BE2C (cell line): ENCODE measurements at regions not wholly inside any gene's neighbourhood (a gene's known extent, or its start where the extent isn't known, plus 50 kb on each side); places are given as distances from the start of the nearest gene placed in this dataset.

Experiments
- DNase-seq: peaks from one replicate; pipeline ENCODE4 v3.0.0-alpha.2; 2020
- H3K27me3 ChIP-seq: fragments of 250-450 bp; sonication (Bioruptor Pico); 2 replicates; pipeline ENCODE4 v1.5.1; 2020; ENCODE audit warnings: mild to moderate bottlenecking
- H3K36me3 ChIP-seq: fragments of 250-450 bp; sonication (Bioruptor Pico); 2 replicates; pipeline ENCODE4 v1.5.1; 2020; ENCODE audit warnings: mild to moderate bottlenecking
- H3K4me1 ChIP-seq: fragments of 250-450 bp; sonication (Bioruptor Pico); 2 replicates; pipeline ENCODE4 v1.5.1; 2020
- H3K4me3 ChIP-seq: 2 replicates; pipeline ENCODE4 v1.5.1; 2011; ENCODE audit warnings: low read depth, low read length
- H3K9me3 ChIP-seq: fragments of 250-450 bp; sonication (Bioruptor Pico); 2 replicates; pipeline ENCODE4 v1.5.1; 2020
- TF ChIP-seq, protein P1 (sequence below): IDR thresholded peaks from 2 replicates; pipeline ENCODE4 v1.5.1; 2012; ENCODE audit warnings: mild to moderate bottlenecking, low read depth, low read length

DNA sequence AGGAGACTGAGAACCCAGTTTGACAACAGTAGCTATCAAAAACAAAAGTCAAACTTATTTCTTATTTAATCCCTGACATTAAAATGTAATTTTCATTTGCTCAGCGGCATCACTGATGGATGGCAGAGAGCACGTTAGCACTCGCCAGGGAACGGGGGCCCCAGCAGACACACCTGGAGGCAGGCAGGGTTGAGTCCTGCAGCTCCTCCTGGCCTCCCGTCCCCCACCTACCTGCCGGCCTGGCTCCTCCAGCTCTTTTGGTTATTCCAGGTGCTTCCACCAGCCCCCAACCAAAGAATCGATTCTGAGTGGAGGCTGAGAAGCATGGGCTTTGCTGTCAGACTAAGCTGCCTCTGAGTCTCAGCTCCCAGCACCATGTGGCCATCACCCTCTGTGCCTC is 113.6 kb downstream of the PHETA1 start:
- no peak for DNase-seq
- H3K36me3 ChIP-seq, result no peaks in the 10 kb centered on the region
- H3K27me3 ChIP-seq, result no peaks in the 10 kb centered on the region
- no peak overlapping the region for H3K4me3 ChIP-seq
- no peaks in the 10 kb centered on the region for H3K9me3 ChIP-seq
- no peaks in the 10 kb centered on the region; the same call in 1 of the 2 replicates for H3K4me1 ChIP-seq
- TF ChIP-seq, protein P1, sequence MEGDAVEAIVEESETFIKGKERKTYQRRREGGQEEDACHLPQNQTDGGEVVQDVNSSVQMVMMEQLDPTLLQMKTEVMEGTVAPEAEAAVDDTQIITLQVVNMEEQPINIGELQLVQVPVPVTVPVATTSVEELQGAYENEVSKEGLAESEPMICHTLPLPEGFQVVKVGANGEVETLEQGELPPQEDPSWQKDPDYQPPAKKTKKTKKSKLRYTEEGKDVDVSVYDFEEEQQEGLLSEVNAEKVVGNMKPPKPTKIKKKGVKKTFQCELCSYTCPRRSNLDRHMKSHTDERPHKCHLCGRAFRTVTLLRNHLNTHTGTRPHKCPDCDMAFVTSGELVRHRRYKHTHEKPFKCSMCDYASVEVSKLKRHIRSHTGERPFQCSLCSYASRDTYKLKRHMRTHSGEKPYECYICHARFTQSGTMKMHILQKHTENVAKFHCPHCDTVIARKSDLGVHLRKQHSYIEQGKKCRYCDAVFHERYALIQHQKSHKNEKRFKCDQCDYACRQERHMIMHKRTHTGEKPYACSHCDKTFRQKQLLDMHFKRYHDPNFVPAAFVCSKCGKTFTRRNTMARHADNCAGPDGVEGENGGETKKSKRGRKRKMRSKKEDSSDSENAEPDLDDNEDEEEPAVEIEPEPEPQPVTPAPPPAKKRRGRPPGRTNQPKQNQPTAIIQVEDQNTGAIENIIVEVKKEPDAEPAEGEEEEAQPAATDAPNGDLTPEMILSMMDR, result no peak

GRCh38 chr12:111254106-111254505 is 114.8 kb downstream of the PHETA1 start:
- TF ChIP-seq, protein P1, result no peak
- DNase-seq, result no peak
- H3K4me1 ChIP-seq, result no peaks in the 10 kb centered on the region; the same call in 1 of the 2 replicates
- H3K36me3 ChIP-seq, result no peaks in the 10 kb centered on the region
- H3K27me3 ChIP-seq, result no peaks in the 10 kb centered on the region
- H3K9me3 ChIP-seq, result no peaks in the 10 kb centered on the region
- H3K4me3 ChIP-seq, result no peak overlapping the region

- DNase-seq, result no peak
- peaks cover 4% of the 10 kb centered on the region for H3K4me1 ChIP-seq
- H3K36me3 ChIP-seq, result no peaks in the 10 kb centered on the region
- TF ChIP-seq, protein P1, result no peak
- H3K27me3 ChIP-seq, result no peaks in the 10 kb centered on the region
- no peaks in the 10 kb centered on the region for H3K9me3 ChIP-seq
- H3K4me3 ChIP-seq, result no peak overlapping the region
Observed at GRCh38 chr12:111253213-111253612, 115.7 kb downstream of the PHETA1 start.

- H3K27me3 ChIP-seq, result no peaks in the 10 kb centered on the region
- H3K4me3 ChIP-seq, result no peak overlapping the region
- H3K4me1 ChIP-seq, result peaks cover 6% of the 10 kb centered on the region
- DNase-seq, result no peak
- H3K9me3 ChIP-seq, result no peaks in the 10 kb centered on the region
- no peaks in the 10 kb centered on the region for H3K36me3 ChIP-seq
- TF ChIP-seq, protein P1, result no peak
Observed at GRCh38 chr12:111251787-111252186, 117.1 kb downstream of the PHETA1 start.

DNA sequence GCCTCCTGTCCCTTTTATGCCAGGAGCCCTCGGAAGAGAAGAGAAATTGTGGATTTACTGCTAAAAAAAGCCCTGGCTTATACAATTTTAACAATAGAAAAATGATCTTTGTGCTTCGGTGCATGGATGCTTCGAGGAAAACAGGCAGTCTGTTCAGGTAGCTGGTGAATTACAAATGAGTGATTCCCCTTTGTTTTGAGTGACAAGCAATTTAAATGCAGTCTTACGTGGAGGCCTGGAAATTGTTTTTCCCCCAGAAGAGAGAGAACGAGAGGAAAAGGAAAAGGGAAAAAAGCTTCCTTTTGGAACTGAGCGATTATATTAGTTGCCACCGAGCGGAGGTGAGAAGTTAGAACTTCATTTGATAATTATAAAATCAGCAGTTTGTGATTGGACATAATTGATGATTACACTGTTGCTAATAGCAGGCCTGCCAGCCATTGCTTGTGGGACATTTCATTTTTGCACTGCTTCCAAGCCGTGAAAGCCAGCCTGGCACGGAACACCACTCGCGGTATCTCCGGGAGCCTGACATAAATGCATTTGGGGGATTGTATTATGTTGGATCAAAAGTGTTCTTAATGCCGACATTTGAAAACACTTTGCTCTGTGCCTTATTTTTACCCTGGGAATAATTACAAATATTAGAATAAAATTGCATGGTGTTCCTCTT is 117.7 kb downstream of the PHETA1 start:
- no peak for DNase-seq
- Histone ChIP-seq H3K27me3 (no peaks in the 10 kb centered on the region), H3K9me3 (no peaks in the 10 kb centered on the region), H3K36me3 (no peaks in the 10 kb centered on the region), H3K4me3 (no peak overlapping the region), H3K4me1 (peaks cover 6% of the 10 kb centered on the region)
- TF ChIP-seq, protein P1, result no peak

DNA sequence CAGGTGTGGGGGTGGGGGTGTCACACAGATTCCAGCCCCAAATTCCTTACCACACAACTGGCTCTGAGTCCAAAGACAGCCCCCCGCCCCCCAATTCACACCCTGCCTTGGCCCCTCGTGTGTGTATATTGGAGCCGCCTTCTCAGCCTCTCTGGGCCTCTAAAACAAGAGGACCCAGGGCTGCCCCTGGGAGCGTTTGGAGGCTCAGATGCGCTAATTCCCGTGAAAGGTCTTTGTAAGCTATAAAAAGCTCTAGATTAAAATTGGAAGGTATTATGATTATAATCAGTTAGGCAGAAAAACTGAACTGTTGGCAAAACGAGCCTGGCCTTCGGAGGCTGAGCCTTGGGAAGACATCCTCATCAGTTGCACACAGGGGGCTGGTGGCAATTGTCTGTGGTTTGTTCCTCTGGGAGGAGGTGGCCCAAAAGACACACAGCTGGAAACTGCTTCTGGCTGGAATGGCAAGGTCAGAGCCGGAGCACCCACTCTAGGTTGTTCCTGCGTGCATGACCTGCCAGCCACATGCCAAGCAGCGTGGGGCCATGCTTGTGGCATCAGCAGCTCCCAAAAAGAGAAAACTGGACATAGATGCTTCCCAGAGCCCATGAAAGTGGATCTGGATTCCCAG is 118.5 kb downstream of the PHETA1 start:
- DNase-seq, result no peak
- H3K9me3 ChIP-seq, result no peaks in the 10 kb centered on the region
- H3K27me3 ChIP-seq, result no peaks in the 10 kb centered on the region
- H3K4me1 ChIP-seq, result peaks cover 6% of the 10 kb centered on the region
- H3K4me3 ChIP-seq, result no peak overlapping the region
- no peaks in the 10 kb centered on the region for H3K36me3 ChIP-seq
- TF ChIP-seq, protein P1, result no peak
